Prostate gland (tissue), 2 donors: ENCODE measurements at regions not wholly inside any gene's neighbourhood (a gene's known extent, or its start where the extent isn't known, plus 50 kb on each side); places are given as distances from the start of the nearest gene placed in this dataset.

Experiments
- CTCF ChIP-seq, 4 experiments: fragments of 200-600 bp in 2 of 4; fragments of 450-650 bp in 2 of 4; sonication (generic) in 2 of 4; IDR thresholded peaks; 1 replicate in 3 of 4; 2 replicates in 1 of 4; pipeline ENCODE4 v1.5.1; 2016 to 2019; ENCODE audit warnings: antibody characterized with exemption in 4 of 4, mild to moderate bottlenecking in 2 of 4, moderate library complexity in 2 of 4
- POLR2A ChIP-seq: fragments of 450-650 bp; IDR thresholded peaks from one replicate; pipeline ENCODE4 v1.6.1; 2016; ENCODE audit warnings: antibody characterized with exemption, mild to moderate bottlenecking
- POLR2AphosphoS5 ChIP-seq: sonication (generic); formaldehyde crosslinking; IDR thresholded peaks from one replicate; pipeline ENCODE4 v1.6.1; 2017; ENCODE audit warnings: antibody characterized with exemption

- TF ChIP-seq CTCF (IDR thresholded peaks at IDR 0.05), result no peak
- no peak for TF ChIP-seq POLR2A
- no peak for TF ChIP-seq POLR2AphosphoS5
Measured at GRCh38 chr14:22334275-22334577, 254.8 kb downstream of the DAD1 start.
